Uterus (tissue), 3 donors: ENCODE measurements at regions not wholly inside any gene's neighbourhood (a gene's known extent, or its start where the extent isn't known, plus 50 kb on each side); places are given as distances from the start of the nearest gene placed in this dataset.
"Not testable (repeated sequence)": the region's sequence is repeated elsewhere in the genome, so short reads cannot be mapped to it uniquely, and the experiment has no call there.

Source experiments
- DNase-seq, 2 donors: peaks; one replicate each; pipeline ENCODE4 v3.0.0-alpha.2; 2019 to 2020
- H3K27ac ChIP-seq, 2 donors: fragments of 200-600 bp; sonication (generic); 1 replicate in 1 of 2; 2 replicates in 1 of 2; pipeline ENCODE4 v1.5.1; 2016 to 2018
- H3K27me3 ChIP-seq, 2 donors: fragments of 200-600 bp; sonication (generic); one replicate each; pipeline ENCODE4 v1.5.1; 2018 to 2019; ENCODE audit warnings: control low read depth in 1 of 2
- H3K36me3 ChIP-seq, 2 donors: fragments of 200-600 bp; sonication (generic); one replicate each; pipeline ENCODE4 v1.5.1; 2019; ENCODE audit warnings: control low read depth in 1 of 2
- H3K4me1 ChIP-seq, 2 donors: fragments of 200-600 bp; sonication (generic); one replicate each; pipeline ENCODE4 v1.5.1; 2018 to 2019; ENCODE audit warnings: control low read depth in 1 of 2
- H3K4me3 ChIP-seq, 2 donors: fragments of 200-600 bp; sonication (generic); 1 replicate in 1 of 2; 2 replicates in 1 of 2; pipeline ENCODE4 v1.5.1; 2018 to 2019; ENCODE audit warnings: mild to moderate bottlenecking in 1 of 2
- H3K9me3 ChIP-seq, 2 donors: fragments of 200-600 bp; sonication (generic); one replicate each; pipeline ENCODE4 v1.5.1; 2019; ENCODE audit warnings: control low read depth in 1 of 2
- POLR2A ChIP-seq, 2 donors: fragments of 450-650 bp; IDR thresholded peaks; one replicate each; pipeline ENCODE4 v1.6.1; 2016; ENCODE audit warnings: antibody characterized with exemption in 2 of 2, mild to moderate bottlenecking in 1 of 2, moderate library complexity in 1 of 2
- intact Hi-C: fragments of 100-400 bp; cut with DNase I; formaldehyde crosslinking; loops from one replicate; pipeline ENCODE4 v1.15.1; 2023; ENCODE audit warnings: low total_unique reads
- TF ChIP-seq, protein P1 (sequence below), 4 experiments: fragments of 200-600 bp in 2 of 4; fragments of 450-650 bp in 2 of 4; sonication (generic) in 2 of 4; IDR thresholded peaks; one replicate each; pipeline ENCODE4 v1.5.1; 2016 to 2019; ENCODE audit warnings: antibody characterized with exemption in 4 of 4, mild to moderate bottlenecking in 2 of 4, moderate library complexity in 1 of 4
- donor health status: DM: yes; HTN: yes; CAD: no.

DNA sequence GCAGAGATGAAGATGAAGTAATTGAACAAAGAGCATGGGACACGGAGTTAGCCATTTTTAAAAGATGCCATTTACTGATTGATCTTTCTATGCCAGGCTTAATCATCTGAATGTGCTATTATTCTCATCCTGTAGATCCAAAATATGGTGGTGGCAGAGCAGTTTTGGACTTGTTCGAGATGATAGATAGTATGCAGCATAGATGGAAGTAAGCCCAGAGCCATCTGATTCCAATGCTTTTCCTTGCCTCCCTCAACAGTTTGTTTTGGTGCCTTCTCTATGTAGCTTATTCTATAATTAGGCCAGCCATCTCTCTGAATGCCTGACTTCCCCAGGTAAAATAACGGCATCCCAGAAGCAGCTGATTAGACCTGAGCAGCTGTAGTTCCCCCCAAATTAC, 152.6 kb upstream of the CLNK start:
- H3K4me1 ChIP-seq: no peaks in the 10 kb centered on the region
- no peak overlapping the region for H3K27ac ChIP-seq
- no peaks in the 10 kb centered on the region for H3K36me3 ChIP-seq
- intact Hi-C loops: no loop called here
- no peak for TF ChIP-seq POLR2A (IDR thresholded peaks at IDR 0.05)
- TF ChIP-seq, protein P1, sequence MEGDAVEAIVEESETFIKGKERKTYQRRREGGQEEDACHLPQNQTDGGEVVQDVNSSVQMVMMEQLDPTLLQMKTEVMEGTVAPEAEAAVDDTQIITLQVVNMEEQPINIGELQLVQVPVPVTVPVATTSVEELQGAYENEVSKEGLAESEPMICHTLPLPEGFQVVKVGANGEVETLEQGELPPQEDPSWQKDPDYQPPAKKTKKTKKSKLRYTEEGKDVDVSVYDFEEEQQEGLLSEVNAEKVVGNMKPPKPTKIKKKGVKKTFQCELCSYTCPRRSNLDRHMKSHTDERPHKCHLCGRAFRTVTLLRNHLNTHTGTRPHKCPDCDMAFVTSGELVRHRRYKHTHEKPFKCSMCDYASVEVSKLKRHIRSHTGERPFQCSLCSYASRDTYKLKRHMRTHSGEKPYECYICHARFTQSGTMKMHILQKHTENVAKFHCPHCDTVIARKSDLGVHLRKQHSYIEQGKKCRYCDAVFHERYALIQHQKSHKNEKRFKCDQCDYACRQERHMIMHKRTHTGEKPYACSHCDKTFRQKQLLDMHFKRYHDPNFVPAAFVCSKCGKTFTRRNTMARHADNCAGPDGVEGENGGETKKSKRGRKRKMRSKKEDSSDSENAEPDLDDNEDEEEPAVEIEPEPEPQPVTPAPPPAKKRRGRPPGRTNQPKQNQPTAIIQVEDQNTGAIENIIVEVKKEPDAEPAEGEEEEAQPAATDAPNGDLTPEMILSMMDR (IDR thresholded peaks at IDR 0.05): no peak
- H3K9me3 ChIP-seq: no peaks in the 10 kb centered on the region
- H3K27me3 ChIP-seq: no peaks in the 10 kb centered on the region
- no peak overlapping the region for H3K4me3 ChIP-seq
- DNase-seq: no peak

DNA sequence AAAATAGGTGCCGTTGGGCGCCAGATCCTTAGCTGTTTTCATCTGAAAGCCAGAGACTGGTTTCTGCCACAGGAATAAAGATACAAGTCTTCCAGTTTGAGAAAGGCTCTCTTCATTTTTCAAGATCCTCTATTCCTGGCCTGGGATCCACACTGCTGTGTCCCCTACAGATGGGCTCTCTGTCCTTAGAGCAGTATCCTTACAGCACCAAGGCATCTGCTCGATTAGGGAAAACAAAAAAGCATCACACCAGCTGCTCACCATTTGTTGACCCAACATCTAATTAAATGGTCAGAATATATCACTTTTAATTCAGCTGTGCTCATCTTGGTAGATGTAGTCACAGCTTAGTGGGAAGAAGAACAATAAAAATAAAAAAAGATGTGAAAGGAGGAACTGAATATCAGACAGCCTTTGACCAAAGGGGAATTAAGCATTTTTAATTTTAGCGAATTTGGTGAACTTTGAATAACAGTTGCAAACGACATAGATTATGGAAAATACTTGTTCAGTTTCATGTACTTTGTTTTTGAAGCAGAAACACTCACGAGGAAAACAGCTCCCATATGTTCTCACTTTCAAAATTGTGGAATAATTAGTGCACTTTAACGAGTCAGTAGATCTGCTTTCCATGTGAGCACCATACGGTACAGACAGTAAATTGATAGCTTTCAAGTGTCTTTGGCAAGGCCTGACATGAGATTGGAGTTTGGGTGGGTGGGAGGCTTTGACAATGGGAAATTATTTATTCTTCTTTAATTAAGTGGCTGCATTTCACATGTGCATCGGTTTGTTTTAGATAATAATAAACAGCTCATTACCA, 148.4 kb upstream of the CLNK start:
- no peak overlapping the region for H3K27ac ChIP-seq
- intact Hi-C loops: no loop called here
- no peak for DNase-seq
- H3K4me3 ChIP-seq: no peak overlapping the region
- no peaks in the 10 kb centered on the region for H3K9me3 ChIP-seq
- H3K4me1 ChIP-seq: no peaks in the 10 kb centered on the region
- H3K27me3 ChIP-seq: no peaks in the 10 kb centered on the region
- TF ChIP-seq, protein P1 (IDR thresholded peaks at IDR 0.05): no peak
- TF ChIP-seq POLR2A (IDR thresholded peaks at IDR 0.05): no peak
- H3K36me3 ChIP-seq: no peaks in the 10 kb centered on the region

DNA sequence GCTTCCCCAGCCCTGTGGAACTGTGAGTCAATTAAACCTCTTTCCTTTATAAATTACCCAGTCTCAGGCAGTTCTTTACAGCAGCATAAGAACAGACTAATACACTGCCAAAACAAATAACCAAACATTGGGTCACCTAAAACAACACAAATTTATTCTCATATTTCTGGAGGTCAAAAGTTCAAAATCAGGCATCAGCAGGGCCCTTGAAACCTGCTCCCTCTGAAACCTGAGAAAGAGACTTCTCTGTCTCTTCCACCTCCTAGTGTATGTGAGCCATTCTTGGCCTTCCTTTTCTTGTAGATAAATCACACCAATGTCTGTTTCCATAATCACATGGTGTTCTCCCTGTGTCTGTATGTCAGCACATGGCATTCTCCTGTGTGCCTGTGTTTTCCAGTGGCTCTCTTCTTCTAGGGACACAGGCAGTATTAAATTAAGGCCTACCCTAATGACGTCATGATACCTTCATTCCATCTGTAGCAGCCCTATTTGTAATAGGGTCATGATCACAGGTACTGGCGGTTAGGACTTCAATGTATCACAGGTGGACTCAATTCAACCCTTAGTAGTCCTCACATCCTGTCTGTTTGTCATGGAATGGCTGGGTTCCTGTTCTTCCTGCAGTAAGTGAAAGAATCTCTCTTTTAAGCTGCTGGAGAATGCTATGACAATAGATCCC, 147.3 kb upstream of the CLNK start:
- no peak overlapping the region for H3K4me3 ChIP-seq
- intact Hi-C loops: no loop called here
- no peaks in the 10 kb centered on the region for H3K36me3 ChIP-seq
- no peak overlapping the region for H3K27ac ChIP-seq
- H3K9me3 ChIP-seq: no peaks in the 10 kb centered on the region
- DNase-seq: no peak
- TF ChIP-seq, protein P1 (IDR thresholded peaks at IDR 0.05): no peak
- TF ChIP-seq POLR2A (IDR thresholded peaks at IDR 0.05): no peak
- H3K27me3 ChIP-seq: no peaks in the 10 kb centered on the region
- no peaks in the 10 kb centered on the region for H3K4me1 ChIP-seq

DNA sequence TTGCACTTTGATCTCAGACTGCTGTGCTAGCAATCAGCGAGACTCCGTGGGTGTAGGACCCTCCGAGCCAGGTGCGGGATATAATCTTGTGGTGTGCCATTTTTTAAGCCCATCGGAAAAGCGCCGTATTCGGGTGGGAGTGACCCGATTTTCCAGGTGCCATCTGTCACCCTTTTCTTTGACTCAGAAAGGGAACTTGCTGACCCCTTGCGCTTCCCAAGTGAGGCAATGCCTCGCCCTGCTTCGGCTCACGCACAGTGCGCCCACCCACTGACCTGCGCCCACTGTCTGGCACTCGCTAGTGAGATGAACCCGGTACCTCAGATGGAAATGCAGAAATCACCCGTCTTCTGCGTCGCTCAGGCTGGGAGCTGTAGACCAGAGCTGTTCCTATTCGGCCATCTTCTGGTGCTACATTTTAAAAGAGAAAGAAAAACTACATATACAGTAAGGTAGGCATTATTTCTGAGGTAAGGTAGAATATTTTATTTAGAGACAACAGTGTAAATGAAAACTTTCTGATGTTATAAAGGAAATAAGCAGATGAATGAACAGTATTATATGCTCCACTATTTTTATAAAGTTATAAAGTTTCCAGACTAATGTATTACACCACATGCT, 144.5 kb upstream of the CLNK start:
- H3K9me3 ChIP-seq, H3K4me3 ChIP-seq, intact Hi-C loops, H3K4me1 ChIP-seq, H3K27me3 ChIP-seq, H3K27ac ChIP-seq, H3K36me3 ChIP-seq, DNase-seq: not testable (repeated sequence)

DNA sequence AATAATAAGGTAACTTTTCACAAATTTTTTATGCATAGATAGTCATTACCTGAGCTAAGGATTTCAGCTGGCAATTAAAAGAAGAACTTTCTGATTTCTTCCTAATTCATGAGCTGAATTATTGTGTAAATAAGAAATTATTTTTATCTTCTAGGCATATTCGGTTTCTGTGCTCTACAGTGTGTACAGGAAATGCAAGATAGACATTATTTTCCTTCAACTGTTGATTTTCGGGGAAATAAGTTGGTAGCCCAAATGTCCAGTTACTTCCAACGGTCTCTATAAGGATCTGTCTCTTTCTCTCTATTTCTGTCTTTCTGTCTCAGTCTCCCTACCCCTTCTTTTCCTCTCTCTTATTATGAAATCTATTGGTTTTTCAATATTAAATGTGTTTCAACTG, 137.3 kb upstream of the CLNK start:
- no peak overlapping the region for H3K27ac ChIP-seq
- TF ChIP-seq, protein P1 (IDR thresholded peaks at IDR 0.05): no peak
- TF ChIP-seq POLR2A (IDR thresholded peaks at IDR 0.05): no peak
- DNase-seq: no peak
- no peaks in the 10 kb centered on the region for H3K4me1 ChIP-seq
- no peaks in the 10 kb centered on the region for H3K9me3 ChIP-seq
- no peaks in the 10 kb centered on the region for H3K36me3 ChIP-seq
- no peaks in the 10 kb centered on the region for H3K27me3 ChIP-seq
- H3K4me3 ChIP-seq: no peak overlapping the region
- intact Hi-C loops: no loop called here
